GM12878 (cell line): ENCODE measurements at regions not wholly inside any gene's neighbourhood (a gene's known extent, or its start where the extent isn't known, plus 50 kb on each side); places are given as distances from the start of the nearest gene placed in this dataset.

Experiments used
- ATAC-seq: fragments of 200-7000 bp; cut with Tn5 transposase; 3 replicates; pipeline ENCODE4 v1.9.1; 2020; ENCODE audit warnings: mild to moderate bottlenecking, moderate library complexity
- BruUV-seq: library from RNA; stranded (reverse); fragments of 400-500 nt; replicated peaks from 2 replicates; lab custom pipeline; 2021; lab: Mats Ljungman, UMichigan
- CTCF ChIA-PET: fragments of 300-600 bp; sonication (Branson Sonifier 250); formaldehyde crosslinking; extraction: SDS; loops from one replicate; lab custom pipeline; 2021; ENCODE audit warnings: inconsistent platforms; lab: Yijun Ruan, JAX
- POLR2A ChIA-PET: fragments of 350-600 bp; formaldehyde crosslinking; extraction: SDS; loops from one replicate; lab custom pipeline; 2021; ENCODE audit warnings: inconsistent platforms; lab: Charles Lee
- RAD21 ChIA-PET: fragments of 300-600 bp; sonication (Branson Sonifier 250); formaldehyde crosslinking; loops from one replicate; lab custom pipeline; 2023; ENCODE audit warnings: antibody characterized with exemption; ENCODE audit not compliant: unreplicated experiment; lab: Charles Lee
- SMC1A ChIA-PET: fragments of 300-600 bp; sonication (Branson Sonifier 250); formaldehyde crosslinking; loops from one replicate; lab custom pipeline; 2023; ENCODE audit not compliant: unreplicated experiment, uncharacterized antibody; lab: Charles Lee
- DNase-seq: peaks from one replicate; pipeline ENCODE4 v3.0.0-alpha.2; 2011; ENCODE audit warnings: low read depth, low spot score
- FAIRE-seq: peaks from 3 replicates; lab custom pipeline; 2011; peaks lifted over from hg19 to GRCh38; lab: Jason Lieb, UNC
- H2AFZ ChIP-seq: 2 replicates; pipeline ENCODE4 v1.6.0; 2011; ENCODE audit warnings: low read depth, low read length, control low read depth; ENCODE audit not compliant: control insufficient read depth
- H3K27ac ChIP-seq: 2 replicates; pipeline ENCODE4 v1.5.1; 2011; ENCODE audit warnings: control low read depth; ENCODE audit not compliant: control insufficient read depth, insufficient read depth
- H3K27me3 ChIP-seq, 2 experiments: replicated peaks in 1 of 2; 2 replicates each; pipeline versions ENCODE4 v1.6.0 to v1.6.1; 2011; ENCODE audit warnings: low read length in 1 of 2; ENCODE audit not compliant: control insufficient read depth in 2 of 2, insufficient read depth in 2 of 2
- H3K36me3 ChIP-seq, 2 experiments: 2 replicates each; pipeline ENCODE4 v1.5.1; 2011; ENCODE audit warnings: low read length in 1 of 2; ENCODE audit not compliant: control insufficient read depth in 2 of 2, insufficient read depth in 2 of 2
- H3K4me1 ChIP-seq: 2 replicates; pipeline ENCODE4 v1.6.1; 2011; ENCODE audit warnings: mild to moderate bottlenecking, low read length, moderate library complexity, mixed read lengths; ENCODE audit not compliant: control insufficient read depth, insufficient read depth
- H3K4me2 ChIP-seq: 2 replicates; pipeline ENCODE4 v1.6.0; 2011; ENCODE audit warnings: control low read depth; ENCODE audit not compliant: control insufficient read depth, insufficient read depth
- H3K4me3 ChIP-seq: fragments of 200-600 bp; sonication (generic); 2 replicates; pipeline ENCODE4 v1.5.1; 2016
- H3K79me2 ChIP-seq: 2 replicates; pipeline ENCODE4 v1.6.0; 2011; ENCODE audit warnings: low read length; ENCODE audit not compliant: control insufficient read depth, insufficient read depth
- H3K9ac ChIP-seq: 2 replicates; pipeline ENCODE4 v1.8.0; 2011; ENCODE audit warnings: low read length, control low read depth, mixed read lengths; ENCODE audit not compliant: control insufficient read depth, insufficient read depth
- H3K9me3 ChIP-seq: replicated peaks from 3 replicates; pipeline ENCODE4 v1.5.1; 2011; ENCODE audit warnings: mild to moderate bottlenecking, low read length; ENCODE audit not compliant: control insufficient read depth, insufficient read depth
- H4K20me1 ChIP-seq: 2 replicates; pipeline ENCODE4 v1.6.0; 2011; ENCODE audit not compliant: control insufficient read depth, insufficient read depth
- IKZF2 ChIP-seq, 2 experiments: fragments of 450-650 bp; IDR thresholded peaks; 2 replicates each; pipeline ENCODE4 v1.6.1; 2017; ENCODE audit warnings: mild to moderate bottlenecking in 2 of 2, moderate library complexity in 2 of 2
- JUNB ChIP-seq: IDR thresholded peaks from 2 replicates; pipeline ENCODE4 v1.6.1; 2016; ENCODE audit warnings: antibody characterized with exemption, mild to moderate bottlenecking
- MTA3 ChIP-seq: IDR thresholded peaks from 2 replicates; pipeline ENCODE4 v1.6.1; 2012; ENCODE audit warnings: low read length, inconsistent platforms, borderline replicate concordance
- NFYA ChIP-seq: IDR thresholded peaks from 2 replicates; pipeline ENCODE4 v1.6.1; 2011; ENCODE audit warnings: low read depth, mild to moderate bottlenecking, low read length, improper control_type of control experiment, borderline replicate concordance
- NR2C2 ChIP-seq: IDR thresholded peaks from 2 replicates; pipeline ENCODE4 v1.6.1; 2011; ENCODE audit warnings: borderline replicate concordance, low read depth; ENCODE audit not compliant: control insufficient read depth, insufficient read length
- POLR2A ChIP-seq: IDR thresholded peaks from 2 replicates; pipeline ENCODE4 v1.6.1; 2011; ENCODE audit warnings: low read depth, mild to moderate bottlenecking, low read length
- RBBP5 ChIP-seq: fragments of 200-600 bp; sonication (generic); conservative IDR thresholded peaks from 2 replicates; pipeline ENCODE4 v1.6.1; 2016
- RCOR1 ChIP-seq: conservative IDR thresholded peaks from 2 replicates; pipeline ENCODE4 v1.6.1; 2012; ENCODE audit warnings: low read depth, low read length, improper control_type of control experiment
- SUPT20H ChIP-seq: IDR thresholded peaks from 2 replicates; pipeline ENCODE4 v1.6.1; 2011; ENCODE audit warnings: low read depth, mild to moderate bottlenecking, low read length, moderate library complexity, borderline replicate concordance; ENCODE audit not compliant: control insufficient read depth
- ZNF24 ChIP-seq: fragments of 450-650 bp; IDR thresholded peaks from 2 replicates; pipeline ENCODE4 v1.6.1; 2017; ENCODE audit warnings: antibody characterized with exemption, mild to moderate bottlenecking
- in situ Hi-C: fragments of 300-500 bp; cut with MboI; formaldehyde crosslinking; loops from 9 replicates; pipeline ENCODE4 v1.14.3; 2018; ENCODE audit warnings: mixed read lengths
- intact Hi-C: fragments of 100-400 bp; cut with micrococcal nuclease; formaldehyde crosslinking; loops from one replicate; pipeline ENCODE4 v1.14.2; 2022; ENCODE audit not compliant: unreplicated experiment
- TF ChIP-seq, protein P1 (sequence below), 3 experiments: IDR thresholded peaks in 2 of 3; conservative IDR thresholded peaks in 1 of 3; 2 replicates each; pipeline ENCODE4 v1.5.1; 2011; ENCODE audit warnings: low read depth in 3 of 3, low read length in 3 of 3, mild to moderate bottlenecking in 3 of 3, control low read depth in 2 of 3, moderate library complexity in 2 of 3, inconsistent platforms in 1 of 3, mixed read lengths in 1 of 3; ENCODE audit not compliant: control insufficient read depth in 2 of 3, insufficient read depth in 1 of 3; ENCODE audit errors: extremely low read depth in 1 of 3
- TF ChIP-seq, protein P2 (sequence below): fragments of 150-350 bp; IDR thresholded peaks from 2 replicates; pipeline ENCODE4 v1.6.1; 2014; ENCODE audit warnings: mild to moderate bottlenecking, low read depth, low read length
- TF ChIP-seq, protein P3 (sequence below): IDR thresholded peaks from 2 replicates; pipeline ENCODE4 v1.6.1; 2012; ENCODE audit warnings: low read depth, low read length, improper control_type of control experiment
- TF ChIP-seq, protein P4 (sequence below): fragments of 450-650 bp; formaldehyde crosslinking; IDR thresholded peaks from 2 replicates; pipeline ENCODE4 v1.4.0; 2020; ENCODE audit warnings: mild to moderate bottlenecking, moderate library complexity

DNA sequence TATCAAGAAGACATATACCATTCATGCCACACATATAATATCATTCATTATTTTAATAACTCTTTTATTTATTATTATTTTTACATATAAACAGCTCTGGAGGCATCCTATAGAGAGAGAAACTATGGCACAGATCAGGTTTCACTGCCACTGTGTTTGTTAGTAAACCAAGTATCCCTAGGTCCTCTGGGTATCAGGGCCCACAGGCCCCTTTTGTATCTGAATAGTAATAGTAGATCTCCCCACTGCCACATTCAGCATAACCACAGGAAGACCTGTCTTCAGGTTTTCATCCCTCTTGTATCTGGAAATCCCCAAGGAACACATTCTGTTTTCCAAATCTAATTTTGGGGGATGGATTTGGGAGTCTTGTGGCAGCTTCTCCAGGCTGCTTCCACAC is 94.0 kb downstream of the SPATA31D1 start:
- H2AFZ ChIP-seq, result no peak overlapping the region
- no peak for ATAC-seq
- in situ Hi-C loops, result no loop called here

More for the DNA sequence above, 94.0 kb downstream of the SPATA31D1 start:
- Histone ChIP-seq H3K79me2 (no peaks in the 10 kb centered on the region), H3K27ac (no peak overlapping the region), H3K9ac (no peak overlapping the region), H3K36me3 (no peaks in the 10 kb centered on the region), H3K27me3 (no peaks in the 10 kb centered on the region), H3K4me1 (no peaks in the 10 kb centered on the region), H3K4me2 (no peak overlapping the region), H3K4me3 (no peak overlapping the region), H4K20me1 (no peaks in the 10 kb centered on the region)
- no TSS peak for BruUV-seq
- intact Hi-C loops, result no loop called here
- DNase-seq, result no peak
- no peak for FAIRE-seq
- POLR2A ChIA-PET, result no interaction called here
- CTCF ChIA-PET, result no interaction called here
- TF ChIP-seq NFYA (no peak), ZNF24 (no peak), JUNB (no peak), POLR2A (no peak), MTA3 (no peak), RCOR1 (no peak), SUPT20H (no peak), RBBP5 (no peak), NR2C2 (no peak), IKZF2 (IDR thresholded peaks at IDR 0.05) (no peak)
- TF ChIP-seq, protein P1, sequence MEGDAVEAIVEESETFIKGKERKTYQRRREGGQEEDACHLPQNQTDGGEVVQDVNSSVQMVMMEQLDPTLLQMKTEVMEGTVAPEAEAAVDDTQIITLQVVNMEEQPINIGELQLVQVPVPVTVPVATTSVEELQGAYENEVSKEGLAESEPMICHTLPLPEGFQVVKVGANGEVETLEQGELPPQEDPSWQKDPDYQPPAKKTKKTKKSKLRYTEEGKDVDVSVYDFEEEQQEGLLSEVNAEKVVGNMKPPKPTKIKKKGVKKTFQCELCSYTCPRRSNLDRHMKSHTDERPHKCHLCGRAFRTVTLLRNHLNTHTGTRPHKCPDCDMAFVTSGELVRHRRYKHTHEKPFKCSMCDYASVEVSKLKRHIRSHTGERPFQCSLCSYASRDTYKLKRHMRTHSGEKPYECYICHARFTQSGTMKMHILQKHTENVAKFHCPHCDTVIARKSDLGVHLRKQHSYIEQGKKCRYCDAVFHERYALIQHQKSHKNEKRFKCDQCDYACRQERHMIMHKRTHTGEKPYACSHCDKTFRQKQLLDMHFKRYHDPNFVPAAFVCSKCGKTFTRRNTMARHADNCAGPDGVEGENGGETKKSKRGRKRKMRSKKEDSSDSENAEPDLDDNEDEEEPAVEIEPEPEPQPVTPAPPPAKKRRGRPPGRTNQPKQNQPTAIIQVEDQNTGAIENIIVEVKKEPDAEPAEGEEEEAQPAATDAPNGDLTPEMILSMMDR (IDR thresholded peaks at IDR 0.05 in 2 of 3, conservative IDR thresholded peaks at IDR 0.05 in 1 of 3; ENCODE audit: control insufficient read depth in 2 of 3, extremely low read depth in 1 of 3, insufficient read depth in 1 of 3, low read depth in 3 of 3, low read length in 3 of 3), result no peak
- TF ChIP-seq, protein P2, sequence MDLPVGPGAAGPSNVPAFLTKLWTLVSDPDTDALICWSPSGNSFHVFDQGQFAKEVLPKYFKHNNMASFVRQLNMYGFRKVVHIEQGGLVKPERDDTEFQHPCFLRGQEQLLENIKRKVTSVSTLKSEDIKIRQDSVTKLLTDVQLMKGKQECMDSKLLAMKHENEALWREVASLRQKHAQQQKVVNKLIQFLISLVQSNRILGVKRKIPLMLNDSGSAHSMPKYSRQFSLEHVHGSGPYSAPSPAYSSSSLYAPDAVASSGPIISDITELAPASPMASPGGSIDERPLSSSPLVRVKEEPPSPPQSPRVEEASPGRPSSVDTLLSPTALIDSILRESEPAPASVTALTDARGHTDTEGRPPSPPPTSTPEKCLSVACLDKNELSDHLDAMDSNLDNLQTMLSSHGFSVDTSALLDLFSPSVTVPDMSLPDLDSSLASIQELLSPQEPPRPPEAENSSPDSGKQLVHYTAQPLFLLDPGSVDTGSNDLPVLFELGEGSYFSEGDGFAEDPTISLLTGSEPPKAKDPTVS, result no peak
- TF ChIP-seq, protein P3, sequence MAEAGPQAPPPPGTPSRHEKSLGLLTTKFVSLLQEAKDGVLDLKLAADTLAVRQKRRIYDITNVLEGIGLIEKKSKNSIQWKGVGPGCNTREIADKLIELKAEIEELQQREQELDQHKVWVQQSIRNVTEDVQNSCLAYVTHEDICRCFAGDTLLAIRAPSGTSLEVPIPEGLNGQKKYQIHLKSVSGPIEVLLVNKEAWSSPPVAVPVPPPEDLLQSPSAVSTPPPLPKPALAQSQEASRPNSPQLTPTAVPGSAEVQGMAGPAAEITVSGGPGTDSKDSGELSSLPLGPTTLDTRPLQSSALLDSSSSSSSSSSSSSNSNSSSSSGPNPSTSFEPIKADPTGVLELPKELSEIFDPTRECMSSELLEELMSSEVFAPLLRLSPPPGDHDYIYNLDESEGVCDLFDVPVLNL, result no peak
- TF ChIP-seq, protein P4, sequence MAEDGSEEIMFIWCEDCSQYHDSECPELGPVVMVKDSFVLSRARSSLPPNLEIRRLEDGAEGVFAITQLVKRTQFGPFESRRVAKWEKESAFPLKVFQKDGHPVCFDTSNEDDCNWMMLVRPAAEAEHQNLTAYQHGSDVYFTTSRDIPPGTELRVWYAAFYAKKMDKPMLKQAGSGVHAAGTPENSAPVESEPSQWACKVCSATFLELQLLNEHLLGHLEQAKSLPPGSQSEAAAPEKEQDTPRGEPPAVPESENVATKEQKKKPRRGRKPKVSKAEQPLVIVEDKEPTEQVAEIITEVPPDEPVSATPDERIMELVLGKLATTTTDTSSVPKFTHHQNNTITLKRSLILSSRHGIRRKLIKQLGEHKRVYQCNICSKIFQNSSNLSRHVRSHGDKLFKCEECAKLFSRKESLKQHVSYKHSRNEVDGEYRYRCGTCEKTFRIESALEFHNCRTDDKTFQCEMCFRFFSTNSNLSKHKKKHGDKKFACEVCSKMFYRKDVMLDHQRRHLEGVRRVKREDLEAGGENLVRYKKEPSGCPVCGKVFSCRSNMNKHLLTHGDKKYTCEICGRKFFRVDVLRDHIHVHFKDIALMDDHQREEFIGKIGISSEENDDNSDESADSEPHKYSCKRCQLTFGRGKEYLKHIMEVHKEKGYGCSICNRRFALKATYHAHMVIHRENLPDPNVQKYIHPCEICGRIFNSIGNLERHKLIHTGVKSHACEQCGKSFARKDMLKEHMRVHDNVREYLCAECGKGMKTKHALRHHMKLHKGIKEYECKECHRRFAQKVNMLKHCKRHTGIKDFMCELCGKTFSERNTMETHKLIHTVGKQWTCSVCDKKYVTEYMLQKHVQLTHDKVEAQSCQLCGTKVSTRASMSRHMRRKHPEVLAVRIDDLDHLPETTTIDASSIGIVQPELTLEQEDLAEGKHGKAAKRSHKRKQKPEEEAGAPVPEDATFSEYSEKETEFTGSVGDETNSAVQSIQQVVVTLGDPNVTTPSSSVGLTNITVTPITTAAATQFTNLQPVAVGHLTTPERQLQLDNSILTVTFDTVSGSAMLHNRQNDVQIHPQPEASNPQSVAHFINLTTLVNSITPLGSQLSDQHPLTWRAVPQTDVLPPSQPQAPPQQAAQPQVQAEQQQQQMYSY, result no peak
- TF ChIP-seq, all 136 proteins: peak for 0
- no peaks in the 10 kb centered on the region for H3K9me3 ChIP-seq
- ChIA-PET SMC1A (interaction anchor here (1.4 kb wide), 1 partner anchor 8 kb away, joined by 8 read pairs; no protein-coding TSS in a partner anchor), RAD21 (interaction anchor here (1.6 kb wide), 1 partner anchor 8 kb away, joined by 5 read pairs; no protein-coding TSS in a partner anchor)
